IPS-20b (cell line): ENCODE measurements at regions not wholly inside any gene's neighbourhood (a gene's known extent, or its start where the extent isn't known, plus 50 kb on each side); places are given as distances from the start of the nearest gene placed in this dataset.
A peak's percentile ranks its signal among the peaks of the same experiment; 100 is the strongest.

Source experiments
- H3K27ac ChIP-seq: one replicate; pipeline ENCODE4 v1.5.1; 2013; ENCODE audit warnings: low read length
- H3K27me3 ChIP-seq: 2 replicates; pipeline ENCODE4 v1.6.1; 2013; ENCODE audit warnings: mild to moderate bottlenecking, low read length, inconsistent platforms; ENCODE audit not compliant: insufficient read depth
- H3K36me3 ChIP-seq: 2 replicates; pipeline ENCODE4 v1.6.1; 2013; ENCODE audit warnings: low read depth, mild to moderate bottlenecking, inconsistent platforms, low read length, moderate library complexity; ENCODE audit not compliant: insufficient read depth
- H3K4me1 ChIP-seq: 2 replicates; pipeline ENCODE4 v1.6.1; 2013; ENCODE audit warnings: mild to moderate bottlenecking, control low read depth, inconsistent platforms, low read length, moderate library complexity; ENCODE audit not compliant: insufficient read depth
- H3K4me3 ChIP-seq: 2 replicates; pipeline ENCODE4 v1.5.1; 2013; ENCODE audit warnings: mild to moderate bottlenecking, low read length, inconsistent platforms
- H3K9ac ChIP-seq: 2 replicates; pipeline ENCODE4 v1.6.1; 2013; ENCODE audit warnings: low read depth, mild to moderate bottlenecking, inconsistent platforms, low read length, moderate library complexity
- H3K9me3 ChIP-seq: 2 replicates; pipeline ENCODE4 v1.6.1; 2013; ENCODE audit warnings: mild to moderate bottlenecking, low read depth, low read length, inconsistent platforms; ENCODE audit not compliant: insufficient read depth

DNA sequence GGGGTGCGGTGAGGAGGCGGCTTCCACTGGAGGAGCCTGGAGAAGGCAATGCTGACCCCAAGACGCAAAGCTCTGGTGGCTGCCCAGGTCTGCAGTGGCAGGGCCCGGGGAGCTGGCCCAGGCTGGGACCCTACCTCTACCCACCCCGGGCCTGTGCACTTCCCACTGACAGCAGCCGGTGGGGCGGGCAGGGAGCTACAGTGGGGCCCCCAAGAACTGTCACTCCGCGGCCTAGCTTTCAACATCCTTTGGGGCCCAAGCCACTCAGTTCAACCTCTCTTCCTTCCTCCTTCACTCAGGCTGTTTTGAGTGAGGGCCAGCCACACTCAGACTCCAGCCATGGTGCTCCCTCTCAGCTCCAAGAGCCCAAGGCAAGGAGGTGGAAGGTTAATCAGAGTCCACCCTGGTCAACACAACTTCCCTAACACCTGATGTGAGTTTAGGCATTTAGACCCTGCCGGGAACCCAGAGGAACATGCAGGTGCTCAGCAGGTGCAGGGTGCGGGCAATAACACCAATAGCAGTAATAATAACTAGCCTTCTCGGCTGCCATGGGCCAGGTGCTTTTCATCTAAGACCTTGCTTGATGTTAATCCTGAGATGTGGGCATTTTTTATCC is 93.6 kb downstream of the ZFP36L2 start:
- no peaks in the 10 kb centered on the region for H3K27me3 ChIP-seq
- no peak overlapping the region for H3K27ac ChIP-seq
- H3K9me3 ChIP-seq: no peaks in the 10 kb centered on the region
- no peak overlapping the region for H3K9ac ChIP-seq
- H3K4me1 ChIP-seq: peaks cover 10% of the 10 kb centered on the region
- H3K4me3 ChIP-seq: no peak overlapping the region
- H3K36me3 ChIP-seq: no peaks in the 10 kb centered on the region

DNA sequence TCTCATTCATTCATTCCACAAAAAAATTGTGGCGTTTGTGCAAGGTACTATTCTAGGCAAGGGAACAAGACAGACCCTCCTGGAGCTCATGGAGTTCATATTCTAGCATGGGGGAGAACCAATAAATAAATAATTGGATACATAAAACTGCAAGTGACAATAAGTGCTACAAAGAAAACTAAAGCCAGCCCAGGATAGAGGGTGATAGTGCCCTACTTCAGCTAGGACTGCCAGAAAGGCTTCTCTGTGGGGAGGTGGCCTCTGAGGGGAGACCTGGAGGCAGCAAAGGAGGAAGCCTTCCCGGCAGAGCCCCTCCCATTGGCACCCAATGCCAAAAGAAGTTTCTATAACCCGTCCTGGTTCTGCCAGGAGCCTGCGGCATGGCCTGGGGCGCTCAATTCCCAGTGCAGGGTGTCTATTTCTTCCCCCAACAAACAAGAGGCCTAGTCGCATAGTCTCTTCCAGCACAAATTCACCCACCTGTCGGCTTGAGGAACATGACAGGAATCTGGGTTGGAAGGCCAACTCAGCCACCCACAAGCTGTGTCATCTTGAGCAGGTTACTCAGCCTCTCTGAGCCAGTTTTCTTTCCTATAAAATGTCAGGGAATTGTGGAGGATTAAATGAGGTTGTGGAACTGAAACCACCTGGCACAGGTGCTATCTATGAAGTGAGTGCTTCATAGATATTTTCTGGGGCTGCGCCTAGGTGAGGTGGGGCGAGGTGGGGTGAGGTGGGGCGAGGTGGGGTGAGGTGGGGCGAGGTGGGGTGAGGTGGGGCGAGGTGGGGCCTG is 94.3 kb downstream of the ZFP36L2 start:
- no peaks in the 10 kb centered on the region for H3K36me3 ChIP-seq
- H3K4me1 ChIP-seq: peaks cover 8% of the 10 kb centered on the region
- no peaks in the 10 kb centered on the region; the same call in 1 of the 2 replicates for H3K9me3 ChIP-seq
- no peak overlapping the region for H3K27ac ChIP-seq
- no peak overlapping the region for H3K9ac ChIP-seq
- no peak overlapping the region for H3K4me3 ChIP-seq
- H3K27me3 ChIP-seq: no peaks in the 10 kb centered on the region

DNA sequence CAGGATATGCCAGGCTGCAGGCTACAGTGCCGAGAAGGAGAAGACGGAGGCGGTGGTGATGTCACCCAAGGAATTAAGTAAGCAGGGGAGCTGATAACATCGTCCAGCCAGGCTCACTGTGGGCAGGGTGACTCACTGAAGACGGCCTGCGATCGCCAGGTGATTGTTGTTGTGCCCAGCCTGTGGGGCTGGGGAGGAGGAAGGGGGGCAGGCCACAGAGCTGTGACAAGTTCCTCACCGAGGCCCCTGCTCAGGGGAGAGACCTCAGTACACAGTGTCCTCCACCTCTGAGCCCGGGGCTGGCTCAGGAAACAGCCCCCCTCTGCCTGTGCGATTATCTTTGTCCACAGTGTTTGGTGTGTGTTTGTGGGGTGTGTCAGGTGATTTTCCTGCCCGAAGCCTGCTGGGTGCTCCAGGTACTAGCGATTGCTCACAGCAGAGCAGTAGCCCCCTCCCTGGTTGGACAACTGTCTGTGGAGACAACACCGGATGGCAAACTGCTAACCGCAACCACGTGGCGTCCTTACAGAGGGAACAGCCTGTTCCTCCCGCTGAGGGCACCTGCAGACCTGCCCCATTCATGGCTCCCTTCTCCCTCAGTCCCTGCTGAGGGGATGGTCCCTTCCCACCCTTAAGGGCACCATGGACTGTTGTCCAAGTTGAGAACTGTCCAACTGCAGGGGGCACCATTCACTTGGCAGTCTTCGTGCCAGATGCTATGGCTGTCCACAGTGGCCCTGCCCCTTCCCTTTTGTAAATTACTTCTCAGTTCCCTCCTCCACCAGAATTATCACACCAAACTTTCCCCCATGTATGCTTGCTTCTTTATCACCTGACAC is 95.1 kb downstream of the ZFP36L2 start:
- H3K4me1 ChIP-seq: peaks cover 8% of the 10 kb centered on the region
- no peaks in the 10 kb centered on the region for H3K27me3 ChIP-seq
- no peaks in the 10 kb centered on the region; the same call in 1 of the 2 replicates for H3K9me3 ChIP-seq
- H3K4me3 ChIP-seq: no peak overlapping the region
- no peak overlapping the region for H3K9ac ChIP-seq
- H3K27ac ChIP-seq: no peak overlapping the region
- no peaks in the 10 kb centered on the region for H3K36me3 ChIP-seq

DNA sequence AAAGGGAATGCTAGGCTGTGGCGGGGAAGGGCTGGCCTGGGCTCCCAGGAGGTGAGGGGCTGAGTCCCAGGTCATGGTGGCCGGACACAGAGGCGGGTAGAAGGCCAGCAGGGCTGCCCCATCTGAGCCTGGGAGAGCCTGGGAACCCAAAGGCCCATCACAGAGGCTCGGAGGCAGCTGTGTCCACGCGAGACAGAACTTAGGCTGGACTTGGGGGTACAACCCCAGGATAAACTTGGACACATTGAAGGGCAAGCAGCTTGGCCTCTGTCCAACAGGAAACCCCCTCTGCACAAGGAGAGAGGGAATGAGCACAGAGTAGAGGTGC is 95.9 kb downstream of the ZFP36L2 start:
- no peaks in the 10 kb centered on the region for H3K27me3 ChIP-seq
- H3K36me3 ChIP-seq: no peaks in the 10 kb centered on the region
- peaks cover 5% of the 10 kb centered on the region for H3K4me1 ChIP-seq
- no peak overlapping the region for H3K9ac ChIP-seq
- no peak overlapping the region for H3K27ac ChIP-seq
- H3K9me3 ChIP-seq: no peaks in the 10 kb centered on the region; the same call in 1 of the 2 replicates
- no peak overlapping the region for H3K4me3 ChIP-seq

DNA sequence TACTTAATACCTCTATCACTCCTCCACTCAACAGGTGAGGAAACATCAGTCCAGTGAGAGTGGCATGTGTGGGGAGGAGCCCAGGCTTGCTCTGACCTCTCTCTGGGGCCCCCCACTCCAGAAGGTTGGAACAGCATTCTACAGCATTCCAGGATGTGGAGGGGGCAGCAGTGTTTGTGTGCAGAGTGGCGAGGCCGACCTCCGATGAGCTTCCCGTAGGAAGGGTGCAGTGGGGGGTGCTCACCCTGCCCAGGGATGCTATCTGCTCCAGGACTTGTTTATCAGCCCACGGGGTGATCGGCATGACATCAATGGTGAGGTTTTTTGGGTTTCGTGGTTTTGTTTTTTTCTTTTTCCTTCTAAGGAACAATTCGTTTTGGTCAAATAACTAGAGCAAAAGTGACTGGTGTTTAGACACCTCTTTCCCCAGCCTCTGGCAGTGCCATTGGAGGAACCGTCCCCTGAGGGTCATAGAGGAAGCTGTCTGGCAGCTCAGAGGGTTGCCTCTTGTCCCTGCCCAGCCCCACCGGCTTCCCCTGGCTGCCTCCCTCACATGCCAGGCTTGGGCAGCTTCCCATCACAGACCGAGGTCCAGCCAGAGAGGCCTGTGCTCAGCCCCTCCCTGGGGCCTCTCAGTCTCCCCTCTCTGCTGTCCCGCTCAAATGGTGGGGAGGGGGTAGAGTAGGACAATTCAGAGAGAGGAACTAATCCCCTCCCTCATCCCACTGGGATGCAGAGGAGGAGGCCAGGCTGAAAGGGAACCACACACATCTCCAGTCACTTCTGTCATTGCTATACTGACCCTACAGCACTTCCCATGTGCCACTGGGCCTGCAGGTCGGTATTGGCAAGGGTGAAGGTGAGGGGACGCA is 96.5 kb downstream of the ZFP36L2 start:
- Histone ChIP-seq H3K9me3 (no peaks in the 10 kb centered on the region; the same call in 1 of the 2 replicates), H3K4me1 (peaks cover 3% of the 10 kb centered on the region), H3K36me3 (no peaks in the 10 kb centered on the region), H3K9ac (no peak overlapping the region), H3K27ac (no peak overlapping the region), H3K4me3 (no peak overlapping the region), H3K27me3 (no peaks in the 10 kb centered on the region)

DNA sequence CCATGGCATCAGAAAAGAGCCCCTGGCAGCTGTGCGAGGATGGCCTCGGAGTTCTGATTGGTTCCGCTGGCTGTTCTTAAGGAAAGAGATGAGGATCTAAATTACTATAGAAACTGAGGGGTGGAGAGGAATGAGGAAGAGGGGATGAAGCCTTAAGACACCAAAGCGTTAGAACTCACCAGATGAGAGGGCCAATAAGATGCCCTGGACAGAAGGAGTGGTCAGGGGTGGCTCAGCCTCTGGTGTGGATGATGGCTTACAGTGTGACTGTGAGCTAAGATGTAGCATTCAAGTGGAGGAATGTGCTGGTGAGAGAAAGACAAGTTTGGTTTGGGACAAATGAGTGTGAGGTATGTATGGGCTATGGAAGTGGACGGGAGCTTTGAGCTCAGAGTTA is 97.8 kb downstream of the ZFP36L2 start:
- no peak overlapping the region for H3K9ac ChIP-seq
- no peak overlapping the region for H3K27ac ChIP-seq
- no peaks in the 10 kb centered on the region for H3K36me3 ChIP-seq
- H3K27me3 ChIP-seq: no peaks in the 10 kb centered on the region
- H3K4me3 ChIP-seq: no peak overlapping the region
- peaks cover under 1% of the 10 kb centered on the region for H3K4me1 ChIP-seq
- H3K9me3 ChIP-seq: no peaks in the 10 kb centered on the region; the same call in 1 of the 2 replicates

DNA sequence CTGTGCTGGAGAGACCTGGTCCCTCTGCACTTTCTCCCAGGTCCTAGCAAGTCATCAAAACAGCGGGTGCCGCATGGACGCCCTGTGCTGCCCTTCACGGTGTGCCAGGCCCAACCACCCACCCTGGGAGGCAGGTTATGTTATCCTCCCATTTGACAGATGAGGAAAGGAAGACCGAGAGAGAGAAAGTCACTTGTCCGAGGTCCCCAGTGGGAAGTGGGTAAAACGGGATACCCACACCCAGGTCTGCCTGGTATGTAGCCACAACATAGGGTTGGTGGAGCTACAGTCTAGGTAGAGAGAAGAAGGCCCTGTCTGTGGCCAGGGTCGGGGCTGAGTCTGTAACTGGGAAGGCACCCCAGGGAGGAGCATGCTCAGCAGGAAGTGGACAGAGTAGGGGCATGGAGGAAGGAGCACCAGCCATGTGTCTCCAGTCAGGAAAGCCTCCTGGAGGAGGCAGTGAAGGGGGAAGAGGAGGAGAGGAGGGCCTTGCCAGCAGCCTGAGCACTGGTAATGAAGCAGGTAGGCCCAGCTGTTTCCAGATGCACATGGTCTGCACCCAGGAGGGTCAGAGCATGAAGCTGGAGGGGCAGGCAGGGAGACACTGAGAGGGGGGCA is 98.4 kb downstream of the ZFP36L2 start:
- no peak overlapping the region for H3K9ac ChIP-seq
- H3K27ac ChIP-seq: peak overlapping the region; percentile 29
- H3K4me3 ChIP-seq: no peak overlapping the region
- H3K9me3 ChIP-seq: no peaks in the 10 kb centered on the region; the same call in 1 of the 2 replicates
- no peaks in the 10 kb centered on the region for H3K27me3 ChIP-seq
- H3K4me1 ChIP-seq: no peaks in the 10 kb centered on the region; the same call in 1 of the 2 replicates
- H3K36me3 ChIP-seq: no peaks in the 10 kb centered on the region

DNA sequence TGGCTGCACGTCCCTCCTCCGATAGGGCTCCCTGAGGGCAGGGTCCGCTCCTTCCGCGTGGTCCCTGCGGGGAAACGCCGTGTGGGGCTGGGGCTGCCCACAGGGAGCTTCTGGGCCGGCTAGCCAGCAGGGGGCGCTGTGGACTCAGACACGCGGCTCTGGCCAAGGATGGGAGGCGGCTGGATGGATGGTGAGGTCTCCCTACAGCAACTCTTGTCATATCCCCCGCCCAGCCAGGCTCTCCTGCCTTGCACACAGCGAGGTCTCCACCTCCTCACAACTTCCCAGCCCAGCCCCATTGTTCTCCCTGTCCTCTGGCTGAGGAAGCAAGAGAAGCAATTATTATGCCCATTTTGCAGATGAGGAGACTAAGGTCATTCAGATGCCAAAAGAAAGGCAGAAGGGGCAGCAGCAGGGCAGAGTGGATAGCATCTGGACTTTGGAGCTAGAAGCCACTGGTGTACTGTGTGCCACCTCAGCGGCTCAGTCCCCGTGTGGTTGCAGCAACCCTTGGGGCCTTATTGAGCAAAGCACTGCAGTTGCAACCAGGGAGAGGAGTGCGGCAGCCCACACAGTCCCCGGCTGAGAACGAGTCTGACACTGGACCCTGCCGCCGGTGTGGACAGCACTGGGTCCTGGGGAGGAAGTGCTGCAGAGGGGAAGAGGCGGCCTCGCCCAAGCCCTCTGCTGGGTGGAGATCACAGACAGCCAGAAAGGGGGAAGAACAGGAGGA is 99.0 kb downstream of the ZFP36L2 start:
- no peaks in the 10 kb centered on the region; the same call in 1 of the 2 replicates for H3K9me3 ChIP-seq
- no peaks in the 10 kb centered on the region for H3K27me3 ChIP-seq
- no peaks in the 10 kb centered on the region for H3K36me3 ChIP-seq
- no peak overlapping the region for H3K4me3 ChIP-seq
- no peak overlapping the region for H3K9ac ChIP-seq
- no peaks in the 10 kb centered on the region; the same call in 1 of the 2 replicates for H3K4me1 ChIP-seq
- H3K27ac ChIP-seq: peak overlapping the region; percentile 29

DNA sequence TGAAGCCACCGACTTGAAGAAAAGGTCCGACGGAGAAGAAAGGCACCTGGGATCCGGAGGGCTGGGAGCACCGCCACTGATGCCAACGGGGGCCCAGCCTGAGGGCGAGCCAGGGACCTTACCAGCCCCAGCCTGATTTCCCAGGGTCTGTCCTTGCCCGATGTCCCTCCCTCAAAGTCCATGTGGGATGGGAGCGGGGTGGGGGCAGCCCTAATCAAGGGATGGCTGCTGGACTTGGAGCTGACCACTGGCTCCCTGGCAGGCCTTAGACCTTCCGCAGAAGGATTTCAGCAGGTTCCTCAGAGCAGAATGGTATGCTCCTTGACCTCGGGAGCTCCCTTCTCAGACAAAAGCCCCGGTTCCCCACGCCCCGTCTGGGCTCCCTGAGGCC is 99.6 kb downstream of the ZFP36L2 start:
- Histone ChIP-seq H3K9me3 (no peaks in the 10 kb centered on the region; the same call in 1 of the 2 replicates), H3K27ac (no peak overlapping the region), H3K4me3 (no peak overlapping the region), H3K4me1 (no peaks in the 10 kb centered on the region; the same call in 1 of the 2 replicates), H3K9ac (no peak overlapping the region), H3K27me3 (no peaks in the 10 kb centered on the region), H3K36me3 (no peaks in the 10 kb centered on the region)
